HG03442 (cell line): ENCODE measurements at regions not wholly inside any gene's neighbourhood (a gene's known extent, or its start where the extent isn't known, plus 50 kb on each side); places are given as distances from the start of the nearest gene placed in this dataset.

ENCODE experiments used
- ATAC-seq: cut with Tn5 transposase; IDR thresholded peaks from one replicate; pipeline ENCODE4 v1.9.1; 2021; ENCODE audit warnings: mild to moderate bottlenecking, moderate library complexity; ENCODE audit not compliant: unreplicated experiment

GRCh38 chr9:118871531-118871930, 497.7 kb downstream of the BRINP1 start:
- ATAC-seq = no peak

- ATAC-seq = no peak
Observed at GRCh38 chr9:118882684-118883083, 486.6 kb downstream of the BRINP1 start.

- ATAC-seq = no peak
Observed at GRCh38 chr9:118883411-118883810, 485.8 kb downstream of the BRINP1 start.

DNA sequence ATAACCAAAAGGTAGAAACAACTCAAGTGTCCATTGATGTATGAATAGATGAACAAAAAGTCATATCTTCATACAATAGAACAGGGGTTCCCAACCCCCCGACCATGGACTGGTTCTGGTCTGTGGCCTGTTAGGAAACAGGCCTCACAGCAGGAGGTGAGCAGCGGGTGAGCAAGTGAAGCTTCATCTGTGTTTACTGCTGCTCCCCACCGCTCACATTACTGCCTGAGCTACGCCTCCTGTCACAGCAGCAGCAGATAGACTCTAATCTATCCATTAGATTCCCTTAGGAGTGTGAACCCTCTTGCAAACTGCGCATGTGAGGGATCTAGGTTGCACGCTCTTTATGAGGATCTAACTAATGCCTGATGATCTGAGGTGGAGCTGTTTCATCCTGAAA, 478.0 kb downstream of the BRINP1 start:
- no peak for ATAC-seq

GRCh38 chr9:118896324-118897000, 472.8 kb downstream of the BRINP1 start:
- ATAC-seq = no peak

DNA sequence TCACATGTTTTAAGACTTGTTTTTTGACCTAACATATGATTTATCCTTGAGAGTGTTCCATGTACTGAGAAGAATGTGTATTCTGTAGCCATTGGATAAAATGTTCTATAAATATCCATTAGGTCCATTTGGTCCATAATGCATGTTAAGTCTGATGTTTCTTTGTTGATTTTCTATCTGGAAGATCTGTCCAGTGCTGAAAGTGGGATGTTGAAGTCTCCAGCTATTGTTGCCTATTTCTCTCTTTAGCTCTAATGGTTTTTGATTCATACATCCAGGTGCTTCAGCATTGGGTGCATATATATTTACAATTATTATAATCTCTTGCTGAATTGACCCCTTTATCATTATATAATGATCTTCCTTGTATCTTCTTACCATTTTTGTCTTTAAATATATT, 451.1 kb downstream of the BRINP1 start:
- no peak for ATAC-seq

- ATAC-seq = no peak
Observed at GRCh38 chr9:118928722-118929121, 440.5 kb downstream of the BRINP1 start.

GRCh38 chr9:118929287-118929686, 439.9 kb downstream of the BRINP1 start:
- no peak for ATAC-seq

- no peak for ATAC-seq
Observed at GRCh38 chr9:118931941-118932340, 437.3 kb downstream of the BRINP1 start.

GRCh38 chr9:118938581-118938980, 430.7 kb downstream of the BRINP1 start:
- no peak for ATAC-seq

GRCh38 chr9:118940473-118940872, 428.8 kb downstream of the BRINP1 start:
- no peak for ATAC-seq

DNA sequence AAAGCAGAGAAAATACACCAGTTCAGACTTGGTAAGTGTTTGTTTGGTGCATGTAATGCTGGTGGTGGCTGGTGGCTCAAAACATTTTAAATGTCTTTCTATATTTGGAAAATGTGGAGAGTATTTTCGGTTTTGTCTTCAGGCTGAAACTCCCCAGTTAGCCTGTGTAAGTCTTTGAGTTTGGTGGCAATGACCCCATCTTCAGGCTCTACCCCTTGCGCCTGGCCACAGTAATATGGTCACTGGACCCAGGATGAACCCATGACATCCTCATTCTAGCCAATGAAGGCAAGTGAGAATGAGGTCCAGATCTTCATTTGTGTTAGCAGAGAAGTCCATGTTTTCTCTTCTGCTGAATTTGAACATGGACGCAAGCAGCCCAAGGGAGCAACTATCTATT, 422.6 kb downstream of the BRINP1 start:
- no peak for ATAC-seq

- no peak for ATAC-seq
Observed at GRCh38 chr9:118954857-118955256, 414.4 kb downstream of the BRINP1 start.

- ATAC-seq = no peak
Observed at GRCh38 chr9:118957585-118957984, 411.6 kb downstream of the BRINP1 start.

DNA sequence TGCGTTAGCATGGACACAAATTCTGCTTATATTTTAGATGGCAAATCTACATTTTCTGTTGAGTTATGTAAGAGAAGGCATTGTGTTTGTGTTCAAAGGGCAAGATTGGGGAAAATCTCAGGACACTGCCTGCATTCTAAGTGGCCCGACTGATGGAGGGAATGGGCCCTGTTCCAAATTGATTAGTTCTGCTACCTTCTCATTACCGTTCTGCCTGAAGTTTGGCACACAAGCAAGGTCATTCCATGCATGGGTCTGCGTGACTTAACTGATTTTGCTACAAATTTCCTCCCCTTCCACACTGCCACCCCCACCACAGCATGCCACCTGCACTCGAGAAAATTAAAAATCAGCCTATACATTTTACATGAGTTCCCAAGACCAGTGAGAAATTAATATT, 409.9 kb downstream of the BRINP1 start:
- no peak for ATAC-seq

- no peak for ATAC-seq
Observed at GRCh38 chr9:118961857-118962256, 407.4 kb downstream of the BRINP1 start.

DNA sequence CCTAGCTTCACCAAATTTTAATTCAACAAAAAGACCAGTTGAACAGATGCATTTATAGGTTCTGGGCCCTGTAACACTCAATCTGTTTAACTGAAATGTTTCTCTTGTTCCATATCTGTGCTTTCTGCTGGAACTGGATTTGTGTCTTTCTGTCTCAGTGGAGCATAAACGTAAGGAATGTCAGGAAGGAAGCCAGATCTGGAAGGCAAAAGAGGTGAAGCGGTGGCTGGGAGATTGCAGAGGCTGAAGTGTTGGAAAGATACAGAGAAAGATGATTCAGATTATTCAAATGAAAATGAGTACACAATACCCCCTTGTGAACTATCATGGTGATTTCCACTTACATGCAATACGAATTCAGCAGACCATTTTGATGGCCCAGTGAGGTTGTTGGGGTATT, 406.8 kb downstream of the BRINP1 start:
- ATAC-seq = no peak

GRCh38 chr9:118963674-118964073, 405.6 kb downstream of the BRINP1 start:
- no peak for ATAC-seq

DNA sequence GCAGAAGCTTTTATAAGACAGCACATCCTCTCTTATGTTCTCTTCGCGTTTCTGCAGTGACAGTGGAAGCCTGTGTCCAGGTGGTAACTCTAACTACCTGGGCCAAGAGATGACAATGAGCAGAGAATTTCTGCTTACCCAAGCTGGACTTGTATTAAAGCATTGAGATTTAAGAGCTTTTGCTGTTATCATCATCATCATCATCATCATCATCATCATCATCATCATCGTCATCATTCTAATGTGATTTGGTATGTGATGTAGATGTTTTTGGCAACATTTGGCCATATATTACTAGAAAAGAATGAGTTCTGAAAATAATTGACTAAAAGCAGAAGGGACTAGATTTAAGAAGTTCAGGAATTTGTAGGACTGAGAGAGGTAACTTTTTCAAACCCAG, 401.3 kb downstream of the BRINP1 start:
- no peak for ATAC-seq

DNA sequence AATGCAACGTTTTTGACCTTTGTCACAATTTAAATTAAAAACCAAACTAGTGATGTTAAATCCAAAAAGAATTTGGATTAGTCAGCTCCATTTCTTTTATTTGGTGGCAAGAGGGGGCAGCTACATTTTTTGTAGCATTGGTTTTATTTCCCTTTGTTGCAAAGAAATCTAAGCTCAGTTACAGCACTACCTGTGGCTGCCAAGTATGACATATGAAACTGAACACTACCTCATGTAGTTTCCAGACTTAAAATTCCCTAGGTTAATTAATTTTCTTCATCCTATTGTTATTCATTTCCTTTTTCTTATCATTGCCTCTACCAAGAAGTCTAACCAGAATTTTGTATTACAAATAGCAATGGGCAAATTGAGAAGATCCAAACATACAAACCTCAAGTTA, 393.5 kb downstream of the BRINP1 start:
- ATAC-seq = no peak

DNA sequence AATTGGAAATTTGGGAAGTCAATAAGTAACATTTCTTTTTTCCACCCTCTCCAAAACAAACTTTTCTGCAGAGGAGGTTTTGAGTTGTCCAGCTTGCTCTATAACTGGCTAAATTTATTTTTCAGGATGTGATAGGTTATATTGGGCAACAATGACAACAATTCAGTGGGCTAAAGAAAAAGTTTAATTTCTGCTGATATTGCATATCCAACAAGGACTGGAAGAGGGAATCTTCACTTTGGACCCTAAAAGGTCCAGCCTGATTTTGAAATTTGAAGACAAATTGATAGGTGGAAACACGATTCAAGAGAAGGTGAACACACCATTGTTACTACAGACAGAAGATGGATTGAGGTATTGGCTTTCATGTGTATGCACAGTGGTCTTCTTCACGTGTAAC, 393.1 kb downstream of the BRINP1 start:
- ATAC-seq = no peak

- no peak for ATAC-seq
Observed at GRCh38 chr9:118984607-118985006, 384.6 kb downstream of the BRINP1 start.

DNA sequence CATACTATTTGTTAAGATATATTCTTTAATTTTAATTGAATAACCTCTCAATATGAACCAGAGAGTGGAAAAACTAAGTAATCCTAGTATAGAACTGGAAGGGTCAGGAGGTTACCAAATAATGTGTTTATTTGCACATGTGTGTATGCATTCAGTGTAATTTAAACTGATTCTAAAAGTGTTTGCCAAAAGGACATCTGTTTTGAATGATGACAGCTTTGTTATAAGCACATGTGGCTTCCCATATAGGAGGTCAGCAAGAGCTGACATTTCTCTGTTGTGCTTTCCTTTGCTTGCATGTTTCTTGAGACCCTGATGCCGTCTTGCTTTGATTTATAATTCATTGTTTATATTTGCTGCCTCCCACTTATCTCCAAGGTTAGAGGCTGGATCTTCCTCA, 383.4 kb downstream of the BRINP1 start:
- ATAC-seq = no peak
